CD4-positive, alpha-beta T cell (primary cell): ENCODE measurements at regions not wholly inside any gene's neighbourhood (a gene's known extent, or its start where the extent isn't known, plus 50 kb on each side); places are given as distances from the start of the nearest gene placed in this dataset.

Source experiments
- ATAC-seq: fragments of 200-7000 bp; cut with Tn5 transposase; one replicate; pipeline ENCODE4 v1.10.0; 2022; ENCODE audit warnings: mild to moderate bottlenecking; ENCODE audit not compliant: poor library complexity
- CTCF ChIA-PET: fragments of 350-600 bp; sonication (Branson Sonifier 250); formaldehyde crosslinking; loops from one replicate; lab custom pipeline; 2021; ENCODE audit warnings: antibody characterized with exemption, inconsistent platforms; lab: Charles Lee
- POLR2A ChIA-PET: fragments of 350-600 bp; sonication (Branson Sonifier 250); formaldehyde crosslinking; loops from one replicate; lab custom pipeline; 2021; ENCODE audit warnings: antibody characterized with exemption, inconsistent platforms; lab: Charles Lee
- DNase-seq, 14 experiments: peaks; one replicate each; pipeline ENCODE4 v3.0.0-alpha.2; 2013 to 2020; ENCODE audit warnings: mixed read lengths in 2 of 14
- H3K27ac ChIP-seq, 2 donors: one replicate each; pipeline versions ENCODE4 v1.5.1 to v1.7.0; 2013; ENCODE audit warnings: low read length in 2 of 2, low read depth in 1 of 2, mild to moderate bottlenecking in 1 of 2
- H3K27me3 ChIP-seq, 2 experiments: 1 replicate in 1 of 2; 2 replicates in 1 of 2; pipeline versions ENCODE4 v1.6.1 to v1.7.0; 2013; ENCODE audit warnings: low read length in 2 of 2, control low read depth in 1 of 2, mild to moderate bottlenecking in 1 of 2, moderate library complexity in 1 of 2; ENCODE audit not compliant: insufficient read depth in 2 of 2, control insufficient read depth in 1 of 2
- H3K36me3 ChIP-seq: one replicate; pipeline ENCODE4 v1.6.1; 2013; ENCODE audit warnings: low read length, control low read depth; ENCODE audit not compliant: insufficient read depth
- H3K4me1 ChIP-seq: one replicate; pipeline ENCODE4 v1.6.1; 2013; ENCODE audit warnings: low read length, control low read depth; ENCODE audit not compliant: insufficient read depth
- H3K4me3 ChIP-seq: one replicate; pipeline ENCODE4 v1.5.1; 2013; ENCODE audit warnings: mild to moderate bottlenecking, low read length, moderate library complexity
- H3K9me3 ChIP-seq, 2 experiments: 1 replicate in 1 of 2; 2 replicates in 1 of 2; pipeline versions ENCODE4 v1.6.1 to v1.7.0; 2013; ENCODE audit warnings: low read length in 2 of 2, mild to moderate bottlenecking in 2 of 2, control low read depth in 1 of 2, moderate library complexity in 1 of 2; ENCODE audit not compliant: control insufficient read depth in 1 of 2, insufficient read depth in 1 of 2
- H3K27ac Mint-ChIP-seq: one replicate; pipeline ENCODE4 v1.8.0; 2020; ENCODE audit warnings: mixed read lengths
- H3K27me3 Mint-ChIP-seq: one replicate; pipeline ENCODE4 v1.8.0; 2021; ENCODE audit warnings: mixed read lengths
- H3K36me3 Mint-ChIP-seq: one replicate; pipeline ENCODE4 v1.8.0; 2021; ENCODE audit warnings: low read depth, mixed read lengths
- H3K4me1 Mint-ChIP-seq: one replicate; pipeline ENCODE4 v1.8.0; 2021; ENCODE audit warnings: low read depth, mixed read lengths
- H3K4me3 Mint-ChIP-seq: one replicate; pipeline ENCODE4 v1.8.0; 2020; ENCODE audit warnings: mild to moderate bottlenecking, mixed read lengths
- H3K9me3 Mint-ChIP-seq: one replicate; pipeline ENCODE4 v1.8.0; 2020; ENCODE audit warnings: mixed read lengths
- CTCF ChIP-seq: fragments of 200-600 bp; IDR thresholded peaks from one replicate; pipeline ENCODE4 v1.8.0; 2022; ENCODE audit warnings: antibody characterized with exemption, mild to moderate bottlenecking
- intact Hi-C, 2 experiments: fragments of 100-400 bp; cut with DNase I in 1 of 2; cut with micrococcal nuclease in 1 of 2; formaldehyde crosslinking; loops; one replicate each; pipeline versions ENCODE4 v1.15.1 to v1.9.0; 2023 to 2025; cut with DNase I, micrococcal nuclease

GRCh38 chr1:214912127-214912526 lies 170.4 kb upstream of the KCNK2 start:
- Mint-ChIP-seq H3K9me3 (no peaks in the 10 kb centered on the region), H3K27me3 (no peaks in the 10 kb centered on the region), H3K36me3 (no peaks in the 10 kb centered on the region), H3K4me3 (no peak overlapping the region), H3K27ac (no peak overlapping the region), H3K4me1 (no peaks in the 10 kb centered on the region)
- ATAC-seq (no peak), DNase-seq (no peak)
- Histone ChIP-seq H3K9me3 (no peaks in the 10 kb centered on the region), H3K4me1 (no peaks in the 10 kb centered on the region), H3K27ac (no peak overlapping the region), H3K4me3 (no peak overlapping the region), H3K27me3 (no peaks in the 10 kb centered on the region), H3K36me3 (no peaks in the 10 kb centered on the region)
- intact Hi-C loops, result no loop called here
- CTCF ChIA-PET, result no interaction called here
- POLR2A ChIA-PET, result no interaction called here
- no peak for TF ChIP-seq CTCF

- ATAC-seq (no peak), DNase-seq (no peak)
- no peak overlapping the region for H3K27ac Mint-ChIP-seq
- Histone ChIP-seq H3K27ac (no peak overlapping the region), H3K4me3 (no peak overlapping the region), H3K27me3 (no peaks in the 10 kb centered on the region), H3K36me3 (no peaks in the 10 kb centered on the region), H3K4me1 (no peaks in the 10 kb centered on the region), H3K9me3 (no peaks in the 10 kb centered on the region)
- no peaks in the 10 kb centered on the region for H3K4me1 Mint-ChIP-seq
- H3K27me3 Mint-ChIP-seq, result no peaks in the 10 kb centered on the region
- H3K9me3 Mint-ChIP-seq, result no peaks in the 10 kb centered on the region
- no peak for TF ChIP-seq CTCF
- POLR2A ChIA-PET, result no interaction called here
- H3K36me3 Mint-ChIP-seq, result no peaks in the 10 kb centered on the region
- intact Hi-C loops, result no loop called here
- CTCF ChIA-PET, result no interaction called here
- H3K4me3 Mint-ChIP-seq, result no peak overlapping the region
Measured at GRCh38 chr1:214913966-214914365, 168.6 kb upstream of the KCNK2 start.

GRCh38 chr1:214917081-214917635 lies 165.4 kb upstream of the KCNK2 start:
- no peak overlapping the region for H3K27ac ChIP-seq
- H3K36me3 ChIP-seq, result no peaks in the 10 kb centered on the region
- H3K27me3 ChIP-seq, result no peaks in the 10 kb centered on the region
- no peak for TF ChIP-seq CTCF
- intact Hi-C loops, result no loop called here
- ChIA-PET CTCF (interaction anchor here (0.8 kb wide), 1 partner anchor 15 kb away, joined by 4 read pairs; no protein-coding TSS in a partner anchor), POLR2A (no interaction called here)
- Mint-ChIP-seq H3K4me1 (no peaks in the 10 kb centered on the region), H3K9me3 (no peaks in the 10 kb centered on the region), H3K4me3 (no peak overlapping the region), H3K36me3 (no peaks in the 10 kb centered on the region), H3K27me3 (no peaks in the 10 kb centered on the region), H3K27ac (no peak overlapping the region)
- ATAC-seq, result no peak
- H3K9me3 ChIP-seq, result no peaks in the 10 kb centered on the region
- no peak overlapping the region for H3K4me3 ChIP-seq
- no peaks in the 10 kb centered on the region for H3K4me1 ChIP-seq
- no peak for DNase-seq
